DMS153 treated with DMSO at 0.1 percent for 48 hours (cell line): ENCODE measurements at regions not wholly inside any gene's neighbourhood (a gene's known extent, or its start where the extent isn't known, plus 50 kb on each side); places are given as distances from the start of the nearest gene placed in this dataset.

Experiments
- DNase-seq: peaks from one replicate; lab custom pipeline; 2025; ENCODE audit not compliant: unreplicated experiment; lab: John Stamatoyannopoulos, UW

GRCh38 chr4:20302336-20302735, 50.6 kb downstream of the SLIT2 start:
- no peak for DNase-seq

GRCh38 chr4:20305976-20306375, 54.3 kb downstream of the SLIT2 start:
- DNase-seq = no peak

GRCh38 chr4:20311856-20312255, 60.2 kb downstream of the SLIT2 start:
- no peak for DNase-seq

GRCh38 chr4:20313237-20314030, 61.7 kb downstream of the SLIT2 start:
- DNase-seq = no peak

GRCh38 chr4:20317424-20317985, 65.8 kb downstream of the SLIT2 start:
- no peak for DNase-seq

- no peak for DNase-seq
These were observed 66.5 kb downstream of the SLIT2 start for GRCh38 chr4:20318001-20318908.

- no peak for DNase-seq
These were observed 67.2 kb downstream of the SLIT2 start for GRCh38 chr4:20318909-20319277.

- DNase-seq = no peak
These were observed 68.3 kb downstream of the SLIT2 start for GRCh38 chr4:20319825-20320612.

- no peak for DNase-seq
These were observed 72.3 kb downstream of the SLIT2 start for GRCh38 chr4:20323991-20324390.

- no peak for DNase-seq
These were observed 74.8 kb downstream of the SLIT2 start for GRCh38 chr4:20326460-20326859.

- DNase-seq = no peak
These were observed 75.3 kb downstream of the SLIT2 start for GRCh38 chr4:20326977-20327376.

- DNase-seq = no peak
These were observed 76.1 kb downstream of the SLIT2 start for GRCh38 chr4:20327808-20328207.

GRCh38 chr4:20331642-20332041, 79.9 kb downstream of the SLIT2 start:
- no peak for DNase-seq

GRCh38 chr4:20333141-20333715, 81.5 kb downstream of the SLIT2 start:
- DNase-seq = no peak

- no peak for DNase-seq
These were observed 85.6 kb downstream of the SLIT2 start for GRCh38 chr4:20337261-20337664.

- no peak for DNase-seq
These were observed 87.1 kb downstream of the SLIT2 start for GRCh38 chr4:20338841-20339240.

GRCh38 chr4:20341134-20341738, 89.5 kb downstream of the SLIT2 start:
- no peak for DNase-seq

GRCh38 chr4:20347531-20347930, 95.8 kb downstream of the SLIT2 start:
- DNase-seq = no peak

- no peak for DNase-seq
These were observed 96.7 kb downstream of the SLIT2 start for GRCh38 chr4:20348411-20348810.
